Right lobe of liver (tissue), 4 donors: ENCODE measurements at regions not wholly inside any gene's neighbourhood (a gene's known extent, or its start where the extent isn't known, plus 50 kb on each side); places are given as distances from the start of the nearest gene placed in this dataset.

Experiments
- POLR2A ChIP-seq: fragments of 450-650 bp; IDR thresholded peaks from one replicate; pipeline ENCODE4 v1.6.1; 2017; ENCODE audit warnings: antibody characterized with exemption, mild to moderate bottlenecking
- TF ChIP-seq, protein P1 (sequence below), 4 donors: fragments of 200-600 bp in 3 of 4; fragments of 450-650 bp in 1 of 4; IDR thresholded peaks; one replicate each; pipeline versions ENCODE4 v1.5.1 to v1.8.0; 2016 to 2022; ENCODE audit warnings: antibody characterized with exemption in 4 of 4, mild to moderate bottlenecking in 2 of 4
- donor health status: DM: no; HTN: no; CAD: no.
- donor health status: DM: no; HTN: no; CAD: no.
- donor health status: DM: no; HTN: yes; CAD: no.

DNA sequence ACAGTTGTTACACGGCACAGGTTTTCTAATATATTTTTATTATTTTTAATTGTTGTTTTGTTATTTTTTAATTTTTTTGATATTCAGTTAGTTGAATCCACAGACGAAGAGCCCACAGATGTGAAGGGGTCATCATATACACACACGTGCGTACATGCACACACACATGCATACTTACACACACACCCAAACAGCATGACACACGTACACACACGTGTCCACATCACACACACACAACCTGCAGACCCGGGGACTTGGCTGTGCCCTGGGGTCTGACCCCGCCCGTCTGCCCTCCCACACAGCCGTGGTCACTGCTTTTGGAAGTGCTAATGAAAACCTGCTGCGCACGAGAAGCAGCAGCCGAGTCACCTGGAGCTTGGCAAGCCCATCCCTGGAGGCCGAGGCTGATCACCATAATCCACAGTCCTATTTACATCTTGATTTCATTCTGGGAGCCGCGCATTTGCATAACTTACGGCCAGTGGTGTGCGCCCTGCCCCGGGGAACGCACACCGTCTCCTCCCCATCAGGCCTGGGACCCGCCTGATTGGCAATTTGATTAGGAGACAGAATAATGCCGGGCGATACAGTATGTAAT is 110.3 kb downstream of the BRD1 start:
- TF ChIP-seq, protein P1, sequence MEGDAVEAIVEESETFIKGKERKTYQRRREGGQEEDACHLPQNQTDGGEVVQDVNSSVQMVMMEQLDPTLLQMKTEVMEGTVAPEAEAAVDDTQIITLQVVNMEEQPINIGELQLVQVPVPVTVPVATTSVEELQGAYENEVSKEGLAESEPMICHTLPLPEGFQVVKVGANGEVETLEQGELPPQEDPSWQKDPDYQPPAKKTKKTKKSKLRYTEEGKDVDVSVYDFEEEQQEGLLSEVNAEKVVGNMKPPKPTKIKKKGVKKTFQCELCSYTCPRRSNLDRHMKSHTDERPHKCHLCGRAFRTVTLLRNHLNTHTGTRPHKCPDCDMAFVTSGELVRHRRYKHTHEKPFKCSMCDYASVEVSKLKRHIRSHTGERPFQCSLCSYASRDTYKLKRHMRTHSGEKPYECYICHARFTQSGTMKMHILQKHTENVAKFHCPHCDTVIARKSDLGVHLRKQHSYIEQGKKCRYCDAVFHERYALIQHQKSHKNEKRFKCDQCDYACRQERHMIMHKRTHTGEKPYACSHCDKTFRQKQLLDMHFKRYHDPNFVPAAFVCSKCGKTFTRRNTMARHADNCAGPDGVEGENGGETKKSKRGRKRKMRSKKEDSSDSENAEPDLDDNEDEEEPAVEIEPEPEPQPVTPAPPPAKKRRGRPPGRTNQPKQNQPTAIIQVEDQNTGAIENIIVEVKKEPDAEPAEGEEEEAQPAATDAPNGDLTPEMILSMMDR (IDR thresholded peaks at IDR 0.05): no peak
- TF ChIP-seq POLR2A: no peak
